PC-9 (cell line): ENCODE measurements at regions not wholly inside any gene's neighbourhood (a gene's known extent, or its start where the extent isn't known, plus 50 kb on each side); places are given as distances from the start of the nearest gene placed in this dataset.

Source experiments
- EZH2 ChIP-seq: fragments of 200-600 bp; sonication (generic); IDR thresholded peaks from 2 replicates; pipeline ENCODE4 v1.8.0; 2017; ENCODE audit warnings: antibody characterized with exemption, low read depth
- TF ChIP-seq, protein P1 (sequence below): fragments of 200-600 bp; sonication (generic); conservative IDR thresholded peaks from 2 replicates; pipeline ENCODE4 v1.6.1; 2017; ENCODE audit warnings: mixed run types, antibody characterized with exemption, mild to moderate bottlenecking, moderate library complexity

- TF ChIP-seq, protein P1, sequence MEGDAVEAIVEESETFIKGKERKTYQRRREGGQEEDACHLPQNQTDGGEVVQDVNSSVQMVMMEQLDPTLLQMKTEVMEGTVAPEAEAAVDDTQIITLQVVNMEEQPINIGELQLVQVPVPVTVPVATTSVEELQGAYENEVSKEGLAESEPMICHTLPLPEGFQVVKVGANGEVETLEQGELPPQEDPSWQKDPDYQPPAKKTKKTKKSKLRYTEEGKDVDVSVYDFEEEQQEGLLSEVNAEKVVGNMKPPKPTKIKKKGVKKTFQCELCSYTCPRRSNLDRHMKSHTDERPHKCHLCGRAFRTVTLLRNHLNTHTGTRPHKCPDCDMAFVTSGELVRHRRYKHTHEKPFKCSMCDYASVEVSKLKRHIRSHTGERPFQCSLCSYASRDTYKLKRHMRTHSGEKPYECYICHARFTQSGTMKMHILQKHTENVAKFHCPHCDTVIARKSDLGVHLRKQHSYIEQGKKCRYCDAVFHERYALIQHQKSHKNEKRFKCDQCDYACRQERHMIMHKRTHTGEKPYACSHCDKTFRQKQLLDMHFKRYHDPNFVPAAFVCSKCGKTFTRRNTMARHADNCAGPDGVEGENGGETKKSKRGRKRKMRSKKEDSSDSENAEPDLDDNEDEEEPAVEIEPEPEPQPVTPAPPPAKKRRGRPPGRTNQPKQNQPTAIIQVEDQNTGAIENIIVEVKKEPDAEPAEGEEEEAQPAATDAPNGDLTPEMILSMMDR: no peak
- TF ChIP-seq EZH2: no peak
Measured at GRCh38 chr5:26031481-26031880, 1006.9 kb downstream of the CDH9 start.
